Esophagus muscularis mucosa (tissue), 2 donors: ENCODE measurements at regions not wholly inside any gene's neighbourhood (a gene's known extent, or its start where the extent isn't known, plus 50 kb on each side); places are given as distances from the start of the nearest gene placed in this dataset.

Experiments
- POLR2A ChIP-seq: fragments of 450-650 bp; IDR thresholded peaks from one replicate; pipeline ENCODE4 v1.6.1; 2017; ENCODE audit warnings: antibody characterized with exemption, moderate library complexity, mild to moderate bottlenecking, low read depth
- POLR2AphosphoS5 ChIP-seq, 2 donors: sonication (generic); formaldehyde crosslinking; IDR thresholded peaks; one replicate each; pipeline ENCODE4 v1.6.1; 2017; ENCODE audit warnings: antibody characterized with exemption in 2 of 2

- TF ChIP-seq POLR2A: no peak
- TF ChIP-seq POLR2AphosphoS5 (IDR thresholded peaks at IDR 0.05): no peak
These were observed 121.4 kb upstream of the SGO1 start for GRCh38 chr3:20307383-20307782.
